WTC11 (cell line): ENCODE measurements at regions not wholly inside any gene's neighbourhood (a gene's known extent, or its start where the extent isn't known, plus 50 kb on each side); places are given as distances from the start of the nearest gene placed in this dataset.
A peak's percentile ranks its signal among the peaks of the same experiment; 100 is the strongest.

Experiments
- ATAC-seq: fragments of 200-7000 bp; cut with Tn5 transposase; 2 replicates; pipeline ENCODE4 v1.10.0; 2021; ENCODE audit warnings: mild to moderate bottlenecking, moderate library complexity
- CTCF ChIA-PET: fragments of 300-600 bp; sonication (Branson Sonifier 250); formaldehyde crosslinking; loops from one replicate; lab custom pipeline; 2021; ENCODE audit warnings: antibody characterized with exemption; lab: Charles Lee
- POLR2A ChIA-PET: fragments of 350-600 bp; sonication (Branson Sonifier 250); formaldehyde crosslinking; loops from one replicate; lab custom pipeline; 2021; ENCODE audit warnings: antibody characterized with exemption; lab: Charles Lee
- DNase-seq: peaks from one replicate; pipeline ENCODE4 v3.0.0; 2021; ENCODE audit warnings: low spot score
- H3K27ac Mint-ChIP-seq: 2 replicates; pipeline ENCODE4 v1.8.0; 2021; ENCODE audit warnings: mixed read lengths
- H3K27me3 Mint-ChIP-seq: 2 replicates; pipeline ENCODE4 v1.8.0; 2021; ENCODE audit warnings: low read depth, mild to moderate bottlenecking, moderate library complexity, mixed read lengths
- H3K36me3 Mint-ChIP-seq: 2 replicates; pipeline ENCODE4 v1.8.0; 2021; ENCODE audit warnings: mixed read lengths
- H3K4me1 Mint-ChIP-seq: 2 replicates; pipeline ENCODE4 v1.8.0; 2022; ENCODE audit warnings: mixed read lengths
- H3K4me3 Mint-ChIP-seq: 2 replicates; pipeline ENCODE4 v1.8.0; 2021; ENCODE audit warnings: mild to moderate bottlenecking, moderate library complexity, mixed read lengths
- H3K9me3 Mint-ChIP-seq: 2 replicates; pipeline ENCODE4 v1.8.0; 2021; ENCODE audit warnings: mixed read lengths
- CREM ChIP-seq: sonication (generic); formaldehyde crosslinking; IDR thresholded peaks from 2 replicates; pipeline ENCODE4 v1.8.1; 2022; ENCODE audit warnings: mild to moderate bottlenecking, missing genetic modification reagents, moderate library complexity
- ETV6 ChIP-seq: sonication (generic); formaldehyde crosslinking; IDR thresholded peaks from 2 replicates; pipeline ENCODE4 v1.8.1; 2022; ENCODE audit warnings: mild to moderate bottlenecking, missing genetic modification reagents
- GRHL2 ChIP-seq: fragments of 250-450 bp; sonication (Bioruptor Pico); IDR thresholded peaks from 2 replicates; pipeline ENCODE4 v1.8.0; 2022; ENCODE audit warnings: mild to moderate bottlenecking, moderate library complexity; ENCODE audit not compliant: insufficient replicate concordance, severe bottlenecking
- HMGA2 ChIP-seq: fragments of 250-450 bp; sonication (Bioruptor Pico); IDR thresholded peaks from 2 replicates; pipeline ENCODE4 v1.4.0; 2021; ENCODE audit warnings: mild to moderate bottlenecking, moderate library complexity
- KAT7 ChIP-seq: sonication (generic); formaldehyde crosslinking; IDR thresholded peaks from 2 replicates; pipeline ENCODE4 v1.8.1; 2023; ENCODE audit warnings: missing genetic modification reagents, mild to moderate bottlenecking, borderline replicate concordance
- MXD4 ChIP-seq: fragments of 250-450 bp; sonication (Bioruptor Pico); IDR thresholded peaks from 2 replicates; pipeline ENCODE4 v1.8.0; 2021; ENCODE audit warnings: mild to moderate bottlenecking, moderate library complexity, borderline replicate concordance
- NR3C1 ChIP-seq: sonication (generic); formaldehyde crosslinking; conservative IDR thresholded peaks from 2 replicates; pipeline ENCODE4 v1.8.1; 2023; ENCODE audit warnings: low read depth, mild to moderate bottlenecking, missing genetic modification reagents
- SMAD4 ChIP-seq: sonication (generic); formaldehyde crosslinking; IDR thresholded peaks from 2 replicates; pipeline ENCODE4 v1.8.0; 2022; ENCODE audit warnings: mild to moderate bottlenecking, missing genetic modification reagents
- ZBTB21 ChIP-seq: sonication (generic); formaldehyde crosslinking; IDR thresholded peaks from 2 replicates; pipeline ENCODE4 v1.8.1; 2023; ENCODE audit warnings: mild to moderate bottlenecking, missing genetic modification reagents, borderline replicate concordance
- TF ChIP-seq, protein P1 (sequence below): fragments of 200-600 bp; IDR thresholded peaks from 2 replicates; pipeline ENCODE4 v1.8.0; 2022; ENCODE audit warnings: antibody characterized with exemption
- TF ChIP-seq, protein P2 (sequence below): sonication (generic); formaldehyde crosslinking; IDR thresholded peaks from 2 replicates; pipeline ENCODE4 v1.8.0; 2022; ENCODE audit warnings: mild to moderate bottlenecking, missing genetic modification reagents
- TF ChIP-seq, protein P3 (sequence below): fragments of 250-450 bp; sonication (Bioruptor Pico); IDR thresholded peaks from 2 replicates; pipeline ENCODE4 v1.8.0; 2021; ENCODE audit warnings: mild to moderate bottlenecking
- TF ChIP-seq, protein P4 (sequence below): sonication (generic); formaldehyde crosslinking; conservative IDR thresholded peaks from 2 replicates; pipeline ENCODE4 v1.8.1; 2022; ENCODE audit warnings: mild to moderate bottlenecking, missing genetic modification reagents
- TF ChIP-seq, protein P5 (sequence below): sonication (generic); formaldehyde crosslinking; IDR thresholded peaks from 2 replicates; pipeline ENCODE4 v1.8.0; 2022; ENCODE audit warnings: mild to moderate bottlenecking, missing genetic modification reagents
- TF ChIP-seq, protein P6 (sequence below): sonication (generic); formaldehyde crosslinking; IDR thresholded peaks from 2 replicates; pipeline ENCODE4 v1.8.0; 2023; ENCODE audit warnings: missing genetic modification reagents, mild to moderate bottlenecking, borderline replicate concordance
- TF ChIP-seq, protein P7 (sequence below): sonication (generic); formaldehyde crosslinking; IDR thresholded peaks from 2 replicates; pipeline ENCODE4 v1.8.1; 2023; ENCODE audit warnings: mild to moderate bottlenecking, missing genetic modification reagents, moderate library complexity

DNA sequence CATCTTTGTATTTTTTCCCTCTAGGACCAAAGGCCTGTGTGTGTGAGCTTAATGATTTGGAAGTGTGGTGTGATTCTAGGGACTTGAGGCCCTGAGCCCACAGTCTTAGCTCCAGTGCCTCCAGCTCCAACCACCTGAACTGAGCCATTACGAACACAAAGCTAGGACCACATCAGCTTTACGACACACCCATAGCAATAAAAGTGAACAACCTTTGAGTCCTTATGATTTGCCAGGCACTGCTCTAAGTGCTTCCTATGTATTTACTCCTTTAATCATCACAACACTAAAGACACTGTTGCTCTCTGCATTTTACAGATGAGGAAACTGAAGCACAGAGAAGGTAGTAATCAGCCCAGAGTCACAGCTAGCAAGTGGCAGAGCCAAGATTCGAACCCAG is 126.4 kb downstream of the EHF start (continued):
- TF ChIP-seq HMGA2: no peak
- TF ChIP-seq, protein P1, sequence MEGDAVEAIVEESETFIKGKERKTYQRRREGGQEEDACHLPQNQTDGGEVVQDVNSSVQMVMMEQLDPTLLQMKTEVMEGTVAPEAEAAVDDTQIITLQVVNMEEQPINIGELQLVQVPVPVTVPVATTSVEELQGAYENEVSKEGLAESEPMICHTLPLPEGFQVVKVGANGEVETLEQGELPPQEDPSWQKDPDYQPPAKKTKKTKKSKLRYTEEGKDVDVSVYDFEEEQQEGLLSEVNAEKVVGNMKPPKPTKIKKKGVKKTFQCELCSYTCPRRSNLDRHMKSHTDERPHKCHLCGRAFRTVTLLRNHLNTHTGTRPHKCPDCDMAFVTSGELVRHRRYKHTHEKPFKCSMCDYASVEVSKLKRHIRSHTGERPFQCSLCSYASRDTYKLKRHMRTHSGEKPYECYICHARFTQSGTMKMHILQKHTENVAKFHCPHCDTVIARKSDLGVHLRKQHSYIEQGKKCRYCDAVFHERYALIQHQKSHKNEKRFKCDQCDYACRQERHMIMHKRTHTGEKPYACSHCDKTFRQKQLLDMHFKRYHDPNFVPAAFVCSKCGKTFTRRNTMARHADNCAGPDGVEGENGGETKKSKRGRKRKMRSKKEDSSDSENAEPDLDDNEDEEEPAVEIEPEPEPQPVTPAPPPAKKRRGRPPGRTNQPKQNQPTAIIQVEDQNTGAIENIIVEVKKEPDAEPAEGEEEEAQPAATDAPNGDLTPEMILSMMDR: no peak
- TF ChIP-seq, protein P2, sequence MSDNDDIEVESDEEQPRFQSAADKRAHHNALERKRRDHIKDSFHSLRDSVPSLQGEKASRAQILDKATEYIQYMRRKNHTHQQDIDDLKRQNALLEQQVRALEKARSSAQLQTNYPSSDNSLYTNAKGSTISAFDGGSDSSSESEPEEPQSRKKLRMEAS (CRISPR knock-in tag): no peak
- TF ChIP-seq GRHL2 (CRISPR knock-in tag): no peak
- TF ChIP-seq, protein P3, sequence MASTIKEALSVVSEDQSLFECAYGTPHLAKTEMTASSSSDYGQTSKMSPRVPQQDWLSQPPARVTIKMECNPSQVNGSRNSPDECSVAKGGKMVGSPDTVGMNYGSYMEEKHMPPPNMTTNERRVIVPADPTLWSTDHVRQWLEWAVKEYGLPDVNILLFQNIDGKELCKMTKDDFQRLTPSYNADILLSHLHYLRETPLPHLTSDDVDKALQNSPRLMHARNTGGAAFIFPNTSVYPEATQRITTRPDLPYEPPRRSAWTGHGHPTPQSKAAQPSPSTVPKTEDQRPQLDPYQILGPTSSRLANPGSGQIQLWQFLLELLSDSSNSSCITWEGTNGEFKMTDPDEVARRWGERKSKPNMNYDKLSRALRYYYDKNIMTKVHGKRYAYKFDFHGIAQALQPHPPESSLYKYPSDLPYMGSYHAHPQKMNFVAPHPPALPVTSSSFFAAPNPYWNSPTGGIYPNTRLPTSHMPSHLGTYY (CRISPR knock-in tag): no peak

DNA sequence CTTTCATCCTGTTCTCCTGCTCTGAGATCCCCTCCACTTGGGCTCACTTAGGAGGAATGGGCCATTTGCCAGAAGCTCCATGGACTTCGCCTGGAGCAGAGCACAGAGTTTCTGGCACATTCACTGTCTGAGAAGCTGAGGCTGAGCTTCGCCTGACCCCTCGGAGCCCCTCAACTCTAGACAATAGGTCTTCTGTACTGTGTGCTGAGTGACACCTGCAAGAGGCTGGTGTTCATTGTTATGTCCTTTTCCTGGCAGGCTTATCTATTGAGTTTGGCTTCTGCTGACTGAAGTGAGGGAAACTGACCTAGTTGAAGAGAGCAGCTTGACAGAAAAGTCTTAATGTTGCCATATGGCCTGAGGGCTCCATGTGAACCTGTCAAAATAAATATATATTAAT is 124.3 kb downstream of the EHF start:
- no peak for TF ChIP-seq NR3C1
- TF ChIP-seq, protein P4, sequence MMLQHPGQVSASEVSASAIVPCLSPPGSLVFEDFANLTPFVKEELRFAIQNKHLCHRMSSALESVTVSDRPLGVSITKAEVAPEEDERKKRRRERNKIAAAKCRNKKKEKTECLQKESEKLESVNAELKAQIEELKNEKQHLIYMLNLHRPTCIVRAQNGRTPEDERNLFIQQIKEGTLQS (CRISPR knock-in tag): no peak
- no peak for TF ChIP-seq KAT7 (CRISPR knock-in tag)
- TF ChIP-seq, protein P5, sequence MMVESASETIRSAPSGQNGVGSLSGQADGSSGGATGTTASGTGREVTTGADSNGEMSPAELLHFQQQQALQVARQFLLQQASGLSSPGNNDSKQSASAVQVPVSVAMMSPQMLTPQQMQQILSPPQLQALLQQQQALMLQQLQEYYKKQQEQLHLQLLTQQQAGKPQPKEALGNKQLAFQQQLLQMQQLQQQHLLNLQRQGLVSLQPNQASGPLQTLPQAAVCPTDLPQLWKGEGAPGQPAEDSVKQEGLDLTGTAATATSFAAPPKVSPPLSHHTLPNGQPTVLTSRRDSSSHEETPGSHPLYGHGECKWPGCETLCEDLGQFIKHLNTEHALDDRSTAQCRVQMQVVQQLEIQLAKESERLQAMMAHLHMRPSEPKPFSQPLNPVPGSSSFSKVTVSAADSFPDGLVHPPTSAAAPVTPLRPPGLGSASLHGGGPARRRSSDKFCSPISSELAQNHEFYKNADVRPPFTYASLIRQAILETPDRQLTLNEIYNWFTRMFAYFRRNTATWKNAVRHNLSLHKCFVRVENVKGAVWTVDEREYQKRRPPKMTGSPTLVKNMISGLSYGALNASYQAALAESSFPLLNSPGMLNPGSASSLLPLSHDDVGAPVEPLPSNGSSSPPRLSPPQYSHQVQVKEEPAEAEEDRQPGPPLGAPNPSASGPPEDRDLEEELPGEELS (CRISPR knock-in tag): no peak
- peaks cover 9% of the 10 kb centered on the region for H3K36me3 Mint-ChIP-seq
- ATAC-seq: no peak
- no peak overlapping the region for H3K4me3 Mint-ChIP-seq
- H3K27ac Mint-ChIP-seq: peak overlapping the region; percentile 26; the same call in 1 of the 2 replicates
- DNase-seq: no peak
- CTCF ChIA-PET: no interaction called here
- H3K27me3 Mint-ChIP-seq: peaks cover 10% of the 10 kb centered on the region
- POLR2A ChIA-PET: no interaction called here
- peaks cover 21% of the 10 kb centered on the region for H3K9me3 Mint-ChIP-seq
- no peaks in the 10 kb centered on the region for H3K4me1 Mint-ChIP-seq

DNA sequence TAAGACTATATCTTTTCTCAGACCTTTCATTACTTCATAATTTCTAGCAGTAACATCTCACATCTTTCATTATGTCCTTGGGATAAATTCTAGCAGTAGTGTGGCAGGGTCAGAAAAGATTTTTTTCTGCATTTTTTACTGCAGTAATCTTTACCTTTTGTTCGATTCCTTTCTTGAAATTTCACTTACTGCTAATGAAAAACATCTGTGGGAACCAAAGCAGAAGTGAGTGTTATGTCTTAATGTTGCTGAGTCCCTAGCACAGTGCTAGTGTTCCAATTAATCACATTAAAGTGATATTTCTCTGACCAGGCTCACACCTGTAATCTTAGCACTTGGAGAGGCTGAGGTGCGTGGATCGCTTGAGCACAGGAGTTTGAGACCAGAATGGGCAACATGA is 123.6 kb downstream of the EHF start:
- Mint-ChIP-seq H3K4me3 (no peak overlapping the region), H3K36me3 (peaks cover 13% of the 10 kb centered on the region)
- POLR2A ChIA-PET: no interaction called here
- ATAC-seq: no peak
- TF ChIP-seq CREM (CRISPR knock-in tag): no peak
- TF ChIP-seq, protein P6, sequence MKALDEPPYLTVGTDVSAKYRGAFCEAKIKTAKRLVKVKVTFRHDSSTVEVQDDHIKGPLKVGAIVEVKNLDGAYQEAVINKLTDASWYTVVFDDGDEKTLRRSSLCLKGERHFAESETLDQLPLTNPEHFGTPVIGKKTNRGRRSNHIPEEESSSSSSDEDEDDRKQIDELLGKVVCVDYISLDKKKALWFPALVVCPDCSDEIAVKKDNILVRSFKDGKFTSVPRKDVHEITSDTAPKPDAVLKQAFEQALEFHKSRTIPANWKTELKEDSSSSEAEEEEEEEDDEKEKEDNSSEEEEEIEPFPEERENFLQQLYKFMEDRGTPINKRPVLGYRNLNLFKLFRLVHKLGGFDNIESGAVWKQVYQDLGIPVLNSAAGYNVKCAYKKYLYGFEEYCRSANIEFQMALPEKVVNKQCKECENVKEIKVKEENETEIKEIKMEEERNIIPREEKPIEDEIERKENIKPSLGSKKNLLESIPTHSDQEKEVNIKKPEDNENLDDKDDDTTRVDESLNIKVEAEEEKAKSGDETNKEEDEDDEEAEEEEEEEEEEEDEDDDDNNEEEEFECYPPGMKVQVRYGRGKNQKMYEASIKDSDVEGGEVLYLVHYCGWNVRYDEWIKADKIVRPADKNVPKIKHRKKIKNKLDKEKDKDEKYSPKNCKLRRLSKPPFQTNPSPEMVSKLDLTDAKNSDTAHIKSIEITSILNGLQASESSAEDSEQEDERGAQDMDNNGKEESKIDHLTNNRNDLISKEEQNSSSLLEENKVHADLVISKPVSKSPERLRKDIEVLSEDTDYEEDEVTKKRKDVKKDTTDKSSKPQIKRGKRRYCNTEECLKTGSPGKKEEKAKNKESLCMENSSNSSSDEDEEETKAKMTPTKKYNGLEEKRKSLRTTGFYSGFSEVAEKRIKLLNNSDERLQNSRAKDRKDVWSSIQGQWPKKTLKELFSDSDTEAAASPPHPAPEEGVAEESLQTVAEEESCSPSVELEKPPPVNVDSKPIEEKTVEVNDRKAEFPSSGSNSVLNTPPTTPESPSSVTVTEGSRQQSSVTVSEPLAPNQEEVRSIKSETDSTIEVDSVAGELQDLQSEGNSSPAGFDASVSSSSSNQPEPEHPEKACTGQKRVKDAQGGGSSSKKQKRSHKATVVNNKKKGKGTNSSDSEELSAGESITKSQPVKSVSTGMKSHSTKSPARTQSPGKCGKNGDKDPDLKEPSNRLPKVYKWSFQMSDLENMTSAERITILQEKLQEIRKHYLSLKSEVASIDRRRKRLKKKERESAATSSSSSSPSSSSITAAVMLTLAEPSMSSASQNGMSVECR (CRISPR knock-in tag): no peak
- TF ChIP-seq, protein P7, sequence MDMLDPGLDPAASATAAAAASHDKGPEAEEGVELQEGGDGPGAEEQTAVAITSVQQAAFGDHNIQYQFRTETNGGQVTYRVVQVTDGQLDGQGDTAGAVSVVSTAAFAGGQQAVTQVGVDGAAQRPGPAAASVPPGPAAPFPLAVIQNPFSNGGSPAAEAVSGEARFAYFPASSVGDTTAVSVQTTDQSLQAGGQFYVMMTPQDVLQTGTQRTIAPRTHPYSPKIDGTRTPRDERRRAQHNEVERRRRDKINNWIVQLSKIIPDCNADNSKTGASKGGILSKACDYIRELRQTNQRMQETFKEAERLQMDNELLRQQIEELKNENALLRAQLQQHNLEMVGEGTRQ (CRISPR knock-in tag): no peak
- no peak for TF ChIP-seq SMAD4 (CRISPR knock-in tag)
- TF ChIP-seq ZBTB21 (CRISPR knock-in tag): no peak
- no peak for TF ChIP-seq ETV6 (CRISPR knock-in tag)
- TF ChIP-seq MXD4 (CRISPR knock-in tag): no peak
- TF ChIP-seq, all 79 proteins: peak for 0
- H3K27me3 Mint-ChIP-seq: peaks cover 13% of the 10 kb centered on the region
- no peaks in the 10 kb centered on the region for H3K4me1 Mint-ChIP-seq
- peaks cover 28% of the 10 kb centered on the region for H3K9me3 Mint-ChIP-seq
- 0 out of 2 replicates have a peak overlapping the region, but pooled peaks have one; percentile 6 for H3K27ac Mint-ChIP-seq
- no peak for DNase-seq
- CTCF ChIA-PET: no interaction called here
